Sigmoid colon (tissue), 6 donors: ENCODE measurements at regions not wholly inside any gene's neighbourhood (a gene's known extent, or its start where the extent isn't known, plus 50 kb on each side); places are given as distances from the start of the nearest gene placed in this dataset.

Experiments
- DNase-seq: peaks from one replicate; pipeline ENCODE4 v3.0.0-alpha.2; 2019
- H3K27ac ChIP-seq, 4 donors: fragments of 200-600 bp; sonication (generic); one replicate each; pipeline ENCODE4 v1.5.1; 2016 to 2019; ENCODE audit warnings: mild to moderate bottlenecking in 1 of 4
- H3K27me3 ChIP-seq, 3 donors: fragments of 200-600 bp; sonication (generic); one replicate each; pipeline ENCODE4 v1.5.1; 2019; ENCODE audit warnings: mild to moderate bottlenecking in 1 of 3
- H3K36me3 ChIP-seq, 4 donors: fragments of 200-600 bp; sonication (generic); one replicate each; pipeline ENCODE4 v1.5.1; 2016 to 2019
- H3K4me1 ChIP-seq, 4 donors: fragments of 200-600 bp; sonication (generic); one replicate each; pipeline ENCODE4 v1.5.1; 2017 to 2019
- H3K4me3 ChIP-seq, 4 donors: fragments of 200-600 bp; sonication (generic); one replicate each; pipeline ENCODE4 v1.5.1; 2017 to 2019; ENCODE audit warnings: mild to moderate bottlenecking in 2 of 4, moderate library complexity in 1 of 4
- H3K9me3 ChIP-seq, 4 donors: fragments of 200-600 bp in 3 of 4; sonication (generic) in 3 of 4; one replicate each; pipeline versions ENCODE4 v1.5.1 to v1.6.1; 2013 to 2019
- CTCF ChIP-seq, 4 experiments: fragments of 450-650 bp in 3 of 4; fragments of 200-600 bp in 1 of 4; IDR thresholded peaks; one replicate each; pipeline ENCODE4 v1.5.1; 2016 to 2019; ENCODE audit warnings: antibody characterized with exemption in 4 of 4, mild to moderate bottlenecking in 3 of 4, moderate library complexity in 2 of 4
- EP300 ChIP-seq, 4 donors: sonication (generic); formaldehyde crosslinking; IDR thresholded peaks; one replicate each; pipeline ENCODE4 v1.6.1; 2017; ENCODE audit warnings: antibody characterized with exemption in 4 of 4
- POLR2A ChIP-seq, 2 donors: fragments of 450-650 bp; IDR thresholded peaks; one replicate each; pipeline ENCODE4 v1.6.1; 2016; ENCODE audit warnings: antibody characterized with exemption in 2 of 2, mild to moderate bottlenecking in 2 of 2, moderate library complexity in 2 of 2
- POLR2AphosphoS5 ChIP-seq, 4 donors: sonication (generic); formaldehyde crosslinking; IDR thresholded peaks; one replicate each; pipeline ENCODE4 v1.6.1; 2017; ENCODE audit warnings: antibody characterized with exemption in 4 of 4
- WGBS, 2 donors: extraction: QIAGEN DNeasy Blood & Tissue Kit; methylation state at CpG; one replicate each; pipeline ENCODE4 v1.1.7; 2013; 5-methylcytosine and 5-hydroxymethylcytosine counted together
- intact Hi-C: fragments of 100-400 bp; cut with DNase I; formaldehyde crosslinking; loops from one replicate; pipeline ENCODE4 v1.15.1; 2023
- donor health status: healthy with polysubstance abuse.
- donor health status: healthy.

DNA sequence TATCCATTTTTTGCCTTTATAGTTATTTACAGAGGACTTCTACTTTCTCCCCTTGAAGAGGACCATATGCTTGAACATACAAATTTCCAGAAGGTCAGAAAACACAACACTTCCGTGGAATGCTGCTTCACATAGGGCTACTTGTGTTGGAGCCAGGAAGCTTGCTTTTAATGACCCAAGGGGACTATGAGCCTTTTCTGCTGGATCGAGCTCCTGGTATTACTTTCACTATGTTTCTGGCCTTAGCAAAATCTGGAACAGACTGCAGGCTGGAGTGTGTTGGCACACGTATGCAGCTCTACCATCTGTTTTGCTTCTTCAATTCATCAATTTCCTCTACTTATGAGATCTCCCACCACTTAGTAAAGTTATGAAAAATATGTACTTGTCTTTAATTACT, 69.3 kb upstream of the CBLB start:
- intact Hi-C loops = no loop called here
- WGBS, 2 donors = 25 to 46% methylated on average over 3 of the region's 3 CpGs
- Histone ChIP-seq H3K4me3 (peak overlapping the region in 3 of 4 donors; percentile 11 to 20 (median 15)), H3K27ac (peak overlapping the region in 3 of 4 donors; percentile 6 to 34 (median 20)), H3K27me3 (no peaks in the 10 kb centered on the region), H3K36me3 (no peaks in the 10 kb centered on the region), H3K9me3 (no peaks in the 10 kb centered on the region), H3K4me1 (peaks cover 0 to 16% (median 7%) of the 10 kb centered on the region in 4 donors)
- no peak for TF ChIP-seq CTCF (IDR thresholded peaks at IDR 0.05)
- TF ChIP-seq EP300 (IDR thresholded peaks at IDR 0.05) = no peak
- TF ChIP-seq POLR2A (IDR thresholded peaks at IDR 0.05) = no peak
- TF ChIP-seq POLR2AphosphoS5 (IDR thresholded peaks at IDR 0.05) = no peak
- no peak for DNase-seq

- intact Hi-C loops = no loop called here
- H3K27ac ChIP-seq = peak overlapping the region in 1 of 4 donors; percentile 6
Measured at GRCh38 chr3:105938806-105939205, 70.0 kb upstream of the CBLB start.

DNA sequence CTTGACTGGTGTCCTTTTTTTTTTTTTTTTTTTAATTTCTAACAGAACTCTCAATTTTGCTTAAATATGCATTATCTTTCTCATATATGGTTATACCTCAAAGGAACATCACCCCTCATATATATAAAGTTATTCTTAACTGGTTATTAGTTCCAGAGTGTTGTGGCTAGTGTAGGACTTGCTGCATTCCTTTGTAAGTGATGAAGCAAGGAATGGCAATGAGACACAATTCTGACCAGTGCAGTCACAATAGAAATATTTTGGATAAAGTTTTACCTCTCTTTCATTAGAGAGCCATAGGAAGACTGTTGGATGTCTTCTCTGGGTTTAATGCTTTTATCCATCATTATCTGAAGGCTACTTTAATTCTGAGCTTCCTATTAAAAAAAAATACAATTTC, 75.5 kb upstream of the CBLB start:
- intact Hi-C loops = no loop called here
- Histone ChIP-seq H3K36me3 (no peaks in the 10 kb centered on the region), H3K4me3 (no peak overlapping the region), H3K27me3 (no peaks in the 10 kb centered on the region), H3K4me1 (no peaks in the 10 kb centered on the region), H3K9me3 (no peaks in the 10 kb centered on the region), H3K27ac (no peak overlapping the region)
- TF ChIP-seq CTCF (IDR thresholded peaks at IDR 0.05) (no peak), EP300 (IDR thresholded peaks at IDR 0.05) (no peak), POLR2AphosphoS5 (IDR thresholded peaks at IDR 0.05) (no peak), POLR2A (IDR thresholded peaks at IDR 0.05) (no peak)
- DNase-seq = no peak

More at GRCh38 chr3:105938806-105939205, 70.0 kb upstream of the CBLB start:
- Histone ChIP-seq H3K9me3 (no peaks in the 10 kb centered on the region), H3K27me3 (no peaks in the 10 kb centered on the region), H3K4me1 (peaks cover 0 to 16% (median 7%) of the 10 kb centered on the region in 4 donors), H3K4me3 (no peak overlapping the region), H3K36me3 (no peaks in the 10 kb centered on the region)
- WGBS, 2 donors = 82 to 90% methylated on average over 2 of the region's 2 CpGs
- no peak for DNase-seq
- TF ChIP-seq POLR2AphosphoS5 (IDR thresholded peaks at IDR 0.05) (no peak), EP300 (IDR thresholded peaks at IDR 0.05) (no peak), POLR2A (IDR thresholded peaks at IDR 0.05) (no peak), CTCF (IDR thresholded peaks at IDR 0.05) (no peak)

DNA sequence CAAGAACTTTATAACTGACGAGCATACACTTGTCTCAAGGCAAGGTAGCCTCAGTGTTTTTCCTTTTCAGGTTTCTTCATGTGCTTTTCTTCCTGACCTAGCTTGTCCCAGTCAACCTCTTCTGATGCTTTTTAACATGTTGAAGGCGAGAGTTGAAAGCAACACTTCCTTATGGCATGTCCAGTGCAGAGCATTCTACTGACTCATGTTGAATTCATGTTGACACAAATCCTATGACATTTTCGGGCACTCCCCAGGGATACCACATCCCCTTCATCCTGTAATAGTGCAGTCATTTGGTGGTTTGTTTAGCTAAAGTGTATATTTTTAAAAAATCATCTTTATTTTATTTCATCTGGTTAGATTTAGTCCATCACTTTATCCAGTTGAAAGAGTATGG, 75.9 kb upstream of the CBLB start:
- Histone ChIP-seq H3K9me3 (no peaks in the 10 kb centered on the region), H3K27ac (no peak overlapping the region), H3K4me3 (no peak overlapping the region), H3K36me3 (no peaks in the 10 kb centered on the region), H3K4me1 (no peaks in the 10 kb centered on the region), H3K27me3 (no peaks in the 10 kb centered on the region)
- DNase-seq = no peak
- intact Hi-C loops = no loop called here
- TF ChIP-seq CTCF (IDR thresholded peaks at IDR 0.05) (no peak), POLR2AphosphoS5 (IDR thresholded peaks at IDR 0.05) (no peak), EP300 (IDR thresholded peaks at IDR 0.05) (no peak), POLR2A (IDR thresholded peaks at IDR 0.05) (no peak)
- WGBS, 2 donors = 77 to 89% methylated on average over 3 of the region's 3 CpGs

GRCh38 chr3:105948101-105948500, 79.3 kb upstream of the CBLB start:
- 82 to 86% methylated on average over 2 of the region's 2 CpGs for WGBS, 2 donors
- no peak for DNase-seq

More at GRCh38 chr3:105948101-105948500, 79.3 kb upstream of the CBLB start:
- Histone ChIP-seq H3K4me1 (peaks cover 0 to 9% (median 4%) of the 10 kb centered on the region in 4 donors), H3K27ac (no peak overlapping the region), H3K27me3 (no peaks in the 10 kb centered on the region), H3K9me3 (no peaks in the 10 kb centered on the region), H3K36me3 (no peaks in the 10 kb centered on the region), H3K4me3 (no peak overlapping the region)
- intact Hi-C loops = no loop called here
- no peak for TF ChIP-seq EP300 (IDR thresholded peaks at IDR 0.05)
- no peak for TF ChIP-seq POLR2A (IDR thresholded peaks at IDR 0.05)
- TF ChIP-seq POLR2AphosphoS5 (IDR thresholded peaks at IDR 0.05) = no peak
- TF ChIP-seq CTCF (IDR thresholded peaks at IDR 0.05) = no peak
